Activated naive CD8-positive, alpha-beta T cell treated with anti-CD3 and anti-CD28 coated beads, Interleukin-2, amount 50 U/mL, for 16 hours (primary cell): ENCODE measurements at regions not wholly inside any gene's neighbourhood (a gene's known extent, or its start where the extent isn't known, plus 50 kb on each side); places are given as distances from the start of the nearest gene placed in this dataset.
"Not testable (repeated sequence)": the region's sequence is repeated elsewhere in the genome, so short reads cannot be mapped to it uniquely, and the experiment has no call there.

Experiments used
- DNase-seq: peaks from one replicate; pipeline ENCODE4 v3.0.0-alpha.2; 2020; ENCODE audit warnings: low read depth, low spot score

DNA sequence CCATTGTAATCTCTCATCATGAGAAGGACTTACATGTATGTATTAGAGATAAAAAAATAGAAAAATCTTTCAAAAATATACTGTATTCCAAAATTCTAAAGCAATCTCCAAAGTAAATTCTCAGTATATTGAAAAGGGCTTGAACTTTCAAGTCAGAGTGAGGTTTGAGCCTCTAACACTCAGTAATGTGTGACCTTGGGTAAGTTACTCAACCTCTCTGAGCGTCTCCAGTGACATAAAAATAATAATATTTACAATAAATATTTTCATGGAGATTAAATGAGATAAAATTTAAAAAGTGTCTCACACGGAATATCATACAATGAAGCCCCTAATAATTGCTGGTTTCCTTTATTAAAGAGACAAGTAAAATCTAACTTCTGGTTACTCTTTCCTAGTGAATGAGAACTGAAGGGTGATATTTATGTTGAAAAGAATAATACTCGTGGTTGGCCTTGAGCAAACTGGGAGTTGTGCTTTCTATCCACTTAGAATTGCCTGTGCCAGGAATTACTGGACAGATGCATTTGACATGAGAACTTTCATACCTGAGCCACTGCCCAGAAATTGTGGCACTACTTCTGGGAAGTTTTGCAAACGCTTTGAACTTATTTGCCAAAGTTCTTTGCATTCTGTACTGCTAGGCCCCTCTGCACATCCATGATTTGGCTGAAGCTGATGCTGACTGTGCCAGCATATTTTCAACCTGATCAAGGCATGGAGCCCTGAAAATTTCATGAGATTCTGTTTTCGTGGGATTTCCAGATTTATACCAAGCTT is 933.7 kb downstream of the GALC start:
- no peak for DNase-seq

GRCh38 chr14:87055007-87055406 is 938.0 kb downstream of the GALC start:
- DNase-seq, result no peak

GRCh38 chr14:87052646-87053225 is 940.2 kb downstream of the GALC start:
- DNase-seq, result no peak

- DNase-seq, result no peak
Measured at GRCh38 chr14:87050421-87050820, 942.6 kb downstream of the GALC start.

GRCh38 chr14:87049950-87050349 is 943.0 kb downstream of the GALC start:
- DNase-seq, result no peak

- no peak for DNase-seq
Measured at GRCh38 chr14:87046960-87047359, 946.0 kb downstream of the GALC start.

GRCh38 chr14:87045956-87046355 is 947.0 kb downstream of the GALC start:
- no peak for DNase-seq

DNA sequence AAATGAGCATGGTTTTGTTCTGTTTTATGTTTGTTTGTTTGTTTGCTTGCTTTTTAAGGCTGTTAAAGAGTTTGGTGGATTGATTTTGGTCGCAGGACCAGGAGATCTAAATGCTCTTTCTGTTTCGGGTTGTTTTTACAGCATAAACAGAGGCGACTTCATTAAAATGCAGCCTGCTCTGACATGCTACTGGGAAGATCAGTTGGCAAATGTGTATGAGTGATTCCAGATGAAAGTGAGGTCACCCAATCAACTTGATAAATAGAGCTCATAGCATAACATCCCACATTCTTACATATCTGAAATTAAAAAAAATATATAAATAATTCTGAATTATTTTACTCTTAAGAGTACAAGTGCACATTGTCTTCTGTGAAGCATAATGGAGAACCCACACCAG is 947.7 kb downstream of the GALC start:
- DNase-seq, result no peak

- no peak for DNase-seq
Measured at GRCh38 chr14:87044807-87045206, 948.2 kb downstream of the GALC start.

DNA sequence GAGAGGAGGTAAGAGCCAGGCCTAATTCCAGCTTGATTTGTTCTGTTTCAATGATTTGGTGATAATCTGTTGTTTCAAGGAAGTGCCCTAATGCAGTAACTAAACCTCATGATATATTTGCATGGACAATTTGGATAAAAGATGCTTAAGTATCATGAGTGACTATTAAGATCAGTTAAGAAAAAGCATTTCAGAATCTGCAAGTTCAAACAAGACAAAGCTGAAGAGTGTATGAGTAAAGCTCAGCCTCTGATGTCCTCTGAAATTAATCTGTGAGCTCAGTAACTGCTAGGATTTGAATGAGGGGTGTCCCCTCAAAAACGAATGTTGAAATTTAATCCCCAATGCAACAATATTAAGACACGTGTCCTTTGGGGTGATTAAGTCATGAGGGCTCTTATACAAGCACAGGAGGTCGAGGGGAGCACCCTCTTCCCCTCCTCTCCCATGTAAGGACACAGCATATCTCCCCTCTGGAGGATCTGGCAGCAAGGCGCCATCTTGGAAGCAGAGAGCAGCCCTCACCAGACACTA is 949.2 kb downstream of the GALC start:
- DNase-seq, result no peak

GRCh38 chr14:87042354-87042753 is 950.6 kb downstream of the GALC start:
- no peak for DNase-seq

DNA sequence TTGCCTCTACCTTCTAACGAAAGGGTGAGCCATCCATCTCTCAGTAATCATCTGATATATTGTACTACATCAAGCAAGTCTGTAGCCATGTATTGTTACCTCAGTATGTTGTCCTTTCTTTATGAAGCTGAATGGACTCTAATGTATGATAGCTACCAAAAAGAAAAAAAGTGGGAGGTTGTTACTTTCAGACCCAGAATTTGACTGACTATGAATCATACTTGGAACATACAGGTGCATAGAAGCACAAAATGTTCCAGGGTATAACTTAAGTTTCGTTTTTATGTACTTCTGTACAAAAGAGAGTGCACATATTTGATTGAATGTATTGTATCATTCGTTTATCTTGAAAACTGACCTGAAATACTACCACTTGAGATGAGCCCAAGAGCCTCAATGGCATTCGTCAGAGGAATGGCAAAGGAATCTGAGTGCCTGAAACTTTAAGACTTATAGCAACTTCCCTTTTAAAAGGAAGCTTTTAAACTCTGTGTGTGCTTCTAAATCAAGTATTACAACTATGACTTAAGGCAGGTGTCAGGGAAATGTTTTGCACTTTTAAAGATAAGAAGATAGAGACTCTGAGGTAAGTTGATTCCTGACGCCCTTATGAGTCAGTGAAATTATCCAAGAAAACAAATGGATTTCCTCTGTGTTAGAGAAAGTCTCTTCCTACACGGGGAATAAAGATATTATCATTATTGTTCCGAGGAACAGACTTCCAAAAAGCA is 951.5 kb downstream of the GALC start:
- no peak for DNase-seq

DNA sequence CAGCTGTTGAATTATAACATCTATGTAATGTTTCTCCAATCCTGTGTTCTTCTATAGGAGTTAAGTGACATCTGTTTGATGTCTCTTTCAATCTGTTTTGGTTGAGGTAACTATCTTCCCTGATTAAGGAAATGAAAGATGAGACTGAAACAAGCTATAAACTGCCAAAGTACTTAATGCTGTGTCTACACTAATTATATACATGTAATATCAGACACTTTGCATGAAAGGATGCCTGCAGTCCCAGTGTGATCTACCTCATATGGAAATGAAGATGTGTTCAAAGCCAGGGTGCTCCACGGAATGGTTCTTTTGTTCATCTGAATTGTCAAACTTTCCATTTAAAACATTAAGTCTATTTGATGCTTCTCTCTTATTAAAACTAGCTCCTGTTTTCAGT is 958.3 kb downstream of the GALC start:
- DNase-seq, result no peak

DNA sequence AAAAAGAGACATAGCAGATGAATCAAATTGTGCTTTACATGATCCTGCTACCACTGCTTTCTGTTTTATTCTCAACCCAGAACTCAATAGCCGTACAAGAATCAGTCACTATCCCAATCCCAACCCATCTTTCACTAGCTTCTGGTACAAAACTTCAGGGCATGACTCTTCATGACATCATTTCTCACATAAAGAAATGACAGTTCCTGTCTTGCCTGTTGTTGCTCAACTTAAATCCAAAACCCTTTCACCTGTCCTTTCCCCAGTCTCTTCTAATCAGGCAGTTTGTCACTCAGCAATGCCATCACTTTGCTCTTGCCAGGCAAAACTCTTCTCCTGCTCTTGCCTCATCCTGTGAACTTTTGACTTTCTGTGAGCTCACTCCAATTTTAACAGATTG is 962.8 kb downstream of the GALC start:
- DNase-seq, result no peak

- not testable (repeated sequence) for DNase-seq
Measured at GRCh38 chr14:87020106-87020505, 972.9 kb downstream of the GALC start.

- no peak for DNase-seq
Measured at GRCh38 chr14:87018294-87018693, 974.7 kb downstream of the GALC start.

- DNase-seq, result no peak
Measured at GRCh38 chr14:87017335-87017734, 975.6 kb downstream of the GALC start.

- DNase-seq, result no peak
Measured at GRCh38 chr14:87014856-87015255, 978.1 kb downstream of the GALC start.

GRCh38 chr14:87013583-87013982 is 979.4 kb downstream of the GALC start:
- DNase-seq, result no peak

DNA sequence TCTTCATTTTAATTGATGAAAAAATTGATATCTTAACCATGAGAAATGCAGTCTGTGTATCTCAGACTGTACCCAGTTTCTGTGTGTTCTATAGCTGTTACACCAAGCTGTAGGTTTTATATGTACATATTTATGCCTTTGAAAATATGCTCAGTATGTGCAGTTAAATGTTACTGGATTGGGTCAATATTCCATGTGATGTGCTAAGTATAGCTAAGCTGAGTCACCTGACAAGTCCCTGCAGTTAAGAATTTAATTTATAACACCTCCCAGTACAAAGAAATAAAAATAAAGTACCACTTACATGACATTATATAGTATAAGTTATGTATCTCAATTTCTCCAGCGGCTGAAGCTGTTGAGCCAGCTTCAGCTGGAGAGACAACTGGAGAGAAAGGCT is 984.0 kb downstream of the GALC start:
- DNase-seq, result no peak

- DNase-seq, result no peak
Measured at GRCh38 chr14:87005280-87005679, 987.7 kb downstream of the GALC start.

- no peak for DNase-seq
Measured at GRCh38 chr14:87002776-87003175, 990.2 kb downstream of the GALC start.

DNA sequence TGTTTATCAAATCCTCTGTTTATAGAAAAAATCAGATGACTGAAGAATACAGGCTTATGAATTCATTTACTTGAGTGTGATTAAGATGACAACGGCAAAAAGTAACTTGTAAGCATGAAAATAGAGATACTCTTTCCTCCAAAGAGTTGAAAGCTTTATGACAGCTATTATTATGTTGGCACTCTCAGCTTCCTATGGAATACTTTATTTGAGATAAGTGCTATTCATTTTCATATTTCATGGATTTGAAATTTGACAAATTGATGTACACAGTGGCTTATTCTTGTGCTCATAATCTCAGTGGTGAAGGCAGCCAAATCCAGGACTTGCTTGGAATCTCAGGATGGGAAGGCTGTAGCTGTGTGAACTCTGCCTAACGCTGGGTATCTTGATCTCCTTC is 991.6 kb downstream of the GALC start:
- DNase-seq, result no peak
